Sigmoid colon (tissue), 6 donors: ENCODE measurements at regions not wholly inside any gene's neighbourhood (a gene's known extent, or its start where the extent isn't known, plus 50 kb on each side); places are given as distances from the start of the nearest gene placed in this dataset.
A peak's percentile ranks its signal among the peaks of the same experiment; 100 is the strongest.

Source experiments
- DNase-seq: peaks from one replicate; pipeline ENCODE4 v3.0.0-alpha.2; 2019
- H3K27ac ChIP-seq, 4 donors: fragments of 200-600 bp; sonication (generic); one replicate each; pipeline ENCODE4 v1.5.1; 2016 to 2019; ENCODE audit warnings: mild to moderate bottlenecking in 1 of 4
- H3K27me3 ChIP-seq, 3 donors: fragments of 200-600 bp; sonication (generic); one replicate each; pipeline ENCODE4 v1.5.1; 2019; ENCODE audit warnings: mild to moderate bottlenecking in 1 of 3
- H3K36me3 ChIP-seq, 4 donors: fragments of 200-600 bp; sonication (generic); one replicate each; pipeline ENCODE4 v1.5.1; 2016 to 2019
- H3K4me1 ChIP-seq, 4 donors: fragments of 200-600 bp; sonication (generic); one replicate each; pipeline ENCODE4 v1.5.1; 2017 to 2019
- H3K4me3 ChIP-seq, 4 donors: fragments of 200-600 bp; sonication (generic); one replicate each; pipeline ENCODE4 v1.5.1; 2017 to 2019; ENCODE audit warnings: mild to moderate bottlenecking in 2 of 4, moderate library complexity in 1 of 4
- H3K9me3 ChIP-seq, 4 donors: fragments of 200-600 bp in 3 of 4; sonication (generic) in 3 of 4; one replicate each; pipeline versions ENCODE4 v1.5.1 to v1.6.1; 2013 to 2019
- CTCF ChIP-seq, 4 experiments: fragments of 450-650 bp in 3 of 4; fragments of 200-600 bp in 1 of 4; IDR thresholded peaks; one replicate each; pipeline ENCODE4 v1.5.1; 2016 to 2019; ENCODE audit warnings: antibody characterized with exemption in 4 of 4, mild to moderate bottlenecking in 3 of 4, moderate library complexity in 2 of 4
- EP300 ChIP-seq, 4 donors: sonication (generic); formaldehyde crosslinking; IDR thresholded peaks; one replicate each; pipeline ENCODE4 v1.6.1; 2017; ENCODE audit warnings: antibody characterized with exemption in 4 of 4
- POLR2A ChIP-seq, 2 donors: fragments of 450-650 bp; IDR thresholded peaks; one replicate each; pipeline ENCODE4 v1.6.1; 2016; ENCODE audit warnings: antibody characterized with exemption in 2 of 2, mild to moderate bottlenecking in 2 of 2, moderate library complexity in 2 of 2
- POLR2AphosphoS5 ChIP-seq, 4 donors: sonication (generic); formaldehyde crosslinking; IDR thresholded peaks; one replicate each; pipeline ENCODE4 v1.6.1; 2017; ENCODE audit warnings: antibody characterized with exemption in 4 of 4
- WGBS, 2 donors: extraction: QIAGEN DNeasy Blood & Tissue Kit; methylation state at CpG; one replicate each; pipeline ENCODE4 v1.1.7; 2013; 5-methylcytosine and 5-hydroxymethylcytosine counted together
- intact Hi-C: fragments of 100-400 bp; cut with DNase I; formaldehyde crosslinking; loops from one replicate; pipeline ENCODE4 v1.15.1; 2023
- donor health status: healthy with polysubstance abuse.
- donor health status: healthy.

- H3K27ac ChIP-seq = no peak overlapping the region
- DNase-seq = no peak
- no peak overlapping the region for H3K4me3 ChIP-seq
- intact Hi-C loops = no loop called here
- no peaks in the 10 kb centered on the region for H3K27me3 ChIP-seq
- TF ChIP-seq POLR2A (IDR thresholded peaks at IDR 0.05) (no peak), POLR2AphosphoS5 (IDR thresholded peaks at IDR 0.05) (no peak), CTCF (IDR thresholded peaks at IDR 0.05) (no peak), EP300 (IDR thresholded peaks at IDR 0.05) (no peak)
- no peaks in the 10 kb centered on the region for H3K9me3 ChIP-seq
- no peaks in the 10 kb centered on the region for H3K36me3 ChIP-seq
- WGBS, 2 donors = 87 to 91% methylated on average over 3 of the region's 3 CpGs
- no peaks in the 10 kb centered on the region for H3K4me1 ChIP-seq
Observed at GRCh38 chr5:93206203-93206602, 374.8 kb downstream of the NR2F1-AS1 start.

- Histone ChIP-seq H3K9me3 (no peaks in the 10 kb centered on the region), H3K4me1 (no peaks in the 10 kb centered on the region), H3K27ac (no peak overlapping the region), H3K27me3 (no peaks in the 10 kb centered on the region), H3K4me3 (no peak overlapping the region), H3K36me3 (no peaks in the 10 kb centered on the region)
- intact Hi-C loops = no loop called here
- TF ChIP-seq EP300 (IDR thresholded peaks at IDR 0.05) = no peak
- TF ChIP-seq CTCF (IDR thresholded peaks at IDR 0.05) = no peak
- no peak for TF ChIP-seq POLR2AphosphoS5 (IDR thresholded peaks at IDR 0.05)
- TF ChIP-seq POLR2A (IDR thresholded peaks at IDR 0.05) = no peak
- DNase-seq = no peak
- 80 to 84% methylated on average over 5 of the region's 5 CpGs for WGBS, 2 donors
Observed at GRCh38 chr5:93201061-93201460, 380.0 kb downstream of the NR2F1-AS1 start.

GRCh38 chr5:93196986-93197385, 384.0 kb downstream of the NR2F1-AS1 start:
- no peak for DNase-seq
- no peaks in the 10 kb centered on the region for H3K4me1 ChIP-seq
- 37 to 71% methylated on average over 1 of the region's 1 CpG for WGBS, 2 donors
- no peak overlapping the region for H3K4me3 ChIP-seq
- H3K36me3 ChIP-seq = no peaks in the 10 kb centered on the region
- H3K27me3 ChIP-seq = no peaks in the 10 kb centered on the region
- H3K9me3 ChIP-seq = no peaks in the 10 kb centered on the region
- TF ChIP-seq POLR2A (IDR thresholded peaks at IDR 0.05) (no peak), POLR2AphosphoS5 (IDR thresholded peaks at IDR 0.05) (no peak), EP300 (IDR thresholded peaks at IDR 0.05) (no peak), CTCF (IDR thresholded peaks at IDR 0.05) (no peak)
- intact Hi-C loops = no loop called here
- peak overlapping the region in 1 of 4 donors; percentile 4 for H3K27ac ChIP-seq

- H3K9me3 ChIP-seq = no peaks in the 10 kb centered on the region
- 45 to 57% methylated on average over 7 of the region's 7 CpGs for whole genome bisulfite sequencing, 2 donors
- no peaks in the 10 kb centered on the region for H3K4me1 ChIP-seq
- intact Hi-C loops = no loop called here
- H3K36me3 ChIP-seq = no peaks in the 10 kb centered on the region
- H3K27me3 ChIP-seq = no peaks in the 10 kb centered on the region
- H3K4me3 ChIP-seq = no peak overlapping the region
- no peak for TF ChIP-seq POLR2A (IDR thresholded peaks at IDR 0.05)
- no peak for TF ChIP-seq EP300 (IDR thresholded peaks at IDR 0.05)
- TF ChIP-seq POLR2AphosphoS5 (IDR thresholded peaks at IDR 0.05) = no peak
- TF ChIP-seq CTCF (IDR thresholded peaks at IDR 0.05) = no peak
- no peak for DNase-seq
- H3K27ac ChIP-seq = no peak overlapping the region
Observed at GRCh38 chr5:93193431-93194347, 387.3 kb downstream of the NR2F1-AS1 start.
